ENCODE measurements at regions not wholly inside any gene's neighbourhood (a gene's known extent, or its start where the extent isn't known, plus 50 kb on each side); places are given as distances from the start of the nearest gene placed in this dataset.
"Not testable (repeated sequence)": the region's sequence is repeated elsewhere in the genome, so short reads cannot be mapped to it uniquely, and the experiment has no call there.

- no peak for DNase-seq (ENCODE audit: extremely low read depth in 1 of 2, low read depth in 1 of 2)
Observed at GRCh38 chr4:128758314-128758922, 51.1 kb upstream of the JADE1 start.

GRCh38 chr4:128757712-128758111, 51.8 kb upstream of the JADE1 start:
- no peak for DNase-seq (ENCODE audit: extremely low read depth in 1 of 2, low read depth in 1 of 2)

GRCh38 chr4:128751354-128751753, 58.1 kb upstream of the JADE1 start:
- no peak for DNase-seq (ENCODE audit: extremely low read depth in 1 of 2, low read depth in 1 of 2)

GRCh38 chr4:128741748-128742147, 67.8 kb upstream of the JADE1 start:
- DNase-seq (ENCODE audit: extremely low read depth in 1 of 2, low read depth in 1 of 2) = not testable (repeated sequence)

GRCh38 chr4:128737098-128737513, 72.4 kb upstream of the JADE1 start:
- no peak for DNase-seq (ENCODE audit: extremely low read depth in 1 of 2, low read depth in 1 of 2)

- no peak for DNase-seq (ENCODE audit: extremely low read depth in 1 of 2, low read depth in 1 of 2)
Observed at GRCh38 chr4:128735714-128736113, 73.8 kb upstream of the JADE1 start.

- no peak for DNase-seq (ENCODE audit: extremely low read depth in 1 of 2, low read depth in 1 of 2)
Observed at GRCh38 chr4:128728190-128728589, 81.3 kb upstream of the JADE1 start.

- no peak for DNase-seq (ENCODE audit: extremely low read depth in 1 of 2, low read depth in 1 of 2)
Observed at GRCh38 chr4:128727658-128728057, 81.8 kb upstream of the JADE1 start.

- no peak for DNase-seq (ENCODE audit: extremely low read depth in 1 of 2, low read depth in 1 of 2)
Observed at GRCh38 chr4:128725405-128726055, 84.0 kb upstream of the JADE1 start.

GRCh38 chr4:128722911-128723310, 86.6 kb upstream of the JADE1 start:
- no peak for DNase-seq (ENCODE audit: extremely low read depth in 1 of 2, low read depth in 1 of 2)

GRCh38 chr4:128721896-128722295, 87.6 kb upstream of the JADE1 start:
- no peak for DNase-seq (ENCODE audit: extremely low read depth in 1 of 2, low read depth in 1 of 2)

- no peak for DNase-seq (ENCODE audit: extremely low read depth in 1 of 2, low read depth in 1 of 2)
Observed at GRCh38 chr4:128720270-128720669, 89.2 kb upstream of the JADE1 start.

GRCh38 chr4:128718768-128719167, 90.7 kb upstream of the JADE1 start:
- no peak for DNase-seq (ENCODE audit: extremely low read depth in 1 of 2, low read depth in 1 of 2)

- no peak for DNase-seq (ENCODE audit: extremely low read depth in 1 of 2, low read depth in 1 of 2)
Observed at GRCh38 chr4:128716338-128716737, 93.2 kb upstream of the JADE1 start.

- DNase-seq (ENCODE audit: extremely low read depth in 1 of 2, low read depth in 1 of 2) = no peak
Observed at GRCh38 chr4:128715616-128716015, 93.9 kb upstream of the JADE1 start.

- DNase-seq (ENCODE audit: extremely low read depth in 1 of 2, low read depth in 1 of 2) = no peak
Observed at GRCh38 chr4:128711361-128711760, 98.1 kb upstream of the JADE1 start.

GRCh38 chr4:128709268-128709667, 100.2 kb upstream of the JADE1 start:
- DNase-seq (ENCODE audit: extremely low read depth in 1 of 2, low read depth in 1 of 2) = no peak

- DNase-seq (ENCODE audit: extremely low read depth in 1 of 2, low read depth in 1 of 2) = no peak
Observed at GRCh38 chr4:128707864-128708263, 101.6 kb upstream of the JADE1 start.

- no peak for DNase-seq (ENCODE audit: extremely low read depth in 1 of 2, low read depth in 1 of 2)
Observed at GRCh38 chr4:128703948-128704347, 105.6 kb upstream of the JADE1 start.

- DNase-seq (ENCODE audit: extremely low read depth in 1 of 2, low read depth in 1 of 2) = no peak
Observed at GRCh38 chr4:128700659-128701350, 108.7 kb upstream of the JADE1 start.

- no peak for DNase-seq (ENCODE audit: extremely low read depth in 1 of 2, low read depth in 1 of 2)
Observed at GRCh38 chr4:128698386-128698785, 111.1 kb upstream of the JADE1 start.

- no peak for DNase-seq (ENCODE audit: extremely low read depth in 1 of 2, low read depth in 1 of 2)
Observed at GRCh38 chr4:128697323-128697722, 112.2 kb upstream of the JADE1 start.

Data from stimulated activated CD8-positive, alpha-beta memory T cell treated with anti-CD3 and anti-CD28 coated beads, Interleukin-7, amount 100 ng/mL, for 48 hours (primary cell).